T-helper 9 cell (primary cell): ENCODE measurements at regions not wholly inside any gene's neighbourhood (a gene's known extent, or its start where the extent isn't known, plus 50 kb on each side); places are given as distances from the start of the nearest gene placed in this dataset.

Experiments used
- DNase-seq: peaks from one replicate; pipeline ENCODE4 v3.0.0-alpha.2; 2020

DNA sequence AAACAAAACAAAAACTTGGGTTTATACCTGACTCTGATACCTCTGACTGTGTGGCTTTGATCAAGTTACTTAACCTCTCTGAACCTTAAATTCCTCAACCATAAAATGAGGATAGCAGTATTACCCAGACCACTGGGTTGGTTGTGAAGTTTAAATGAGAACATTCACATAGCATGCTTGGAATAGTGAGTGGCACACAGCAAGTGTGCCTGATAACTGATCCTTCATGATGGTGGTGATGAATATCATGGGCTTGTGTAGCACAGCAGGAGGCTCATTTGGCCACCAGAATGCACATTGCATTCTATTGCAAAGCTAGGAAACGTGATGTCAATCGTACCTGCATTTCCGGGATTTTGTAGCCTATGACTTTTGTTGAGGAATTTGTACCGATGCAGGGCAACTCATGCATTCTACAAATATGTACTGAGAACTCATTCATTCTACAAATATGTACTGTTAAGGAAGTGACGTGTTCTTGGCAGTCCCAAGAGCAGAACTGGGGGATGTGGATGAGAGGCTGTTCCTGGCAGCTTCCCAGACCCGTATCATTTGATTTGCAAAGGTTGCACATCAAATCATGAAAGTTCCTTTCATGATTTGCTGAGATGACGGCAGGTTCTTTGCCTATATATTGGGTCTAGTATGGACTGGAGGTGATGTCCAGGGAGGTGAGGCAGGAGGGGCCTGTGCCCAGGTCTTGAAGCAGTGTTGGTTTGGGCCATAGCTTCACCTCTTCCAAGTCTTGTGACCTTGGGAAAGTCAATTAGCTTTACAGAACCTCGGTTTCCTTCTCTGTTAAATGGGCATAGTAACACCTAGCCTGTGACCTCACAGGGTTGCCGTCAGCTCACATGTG is 94.6 kb upstream of the SMNDC1 start:
- no peak for DNase-seq

DNA sequence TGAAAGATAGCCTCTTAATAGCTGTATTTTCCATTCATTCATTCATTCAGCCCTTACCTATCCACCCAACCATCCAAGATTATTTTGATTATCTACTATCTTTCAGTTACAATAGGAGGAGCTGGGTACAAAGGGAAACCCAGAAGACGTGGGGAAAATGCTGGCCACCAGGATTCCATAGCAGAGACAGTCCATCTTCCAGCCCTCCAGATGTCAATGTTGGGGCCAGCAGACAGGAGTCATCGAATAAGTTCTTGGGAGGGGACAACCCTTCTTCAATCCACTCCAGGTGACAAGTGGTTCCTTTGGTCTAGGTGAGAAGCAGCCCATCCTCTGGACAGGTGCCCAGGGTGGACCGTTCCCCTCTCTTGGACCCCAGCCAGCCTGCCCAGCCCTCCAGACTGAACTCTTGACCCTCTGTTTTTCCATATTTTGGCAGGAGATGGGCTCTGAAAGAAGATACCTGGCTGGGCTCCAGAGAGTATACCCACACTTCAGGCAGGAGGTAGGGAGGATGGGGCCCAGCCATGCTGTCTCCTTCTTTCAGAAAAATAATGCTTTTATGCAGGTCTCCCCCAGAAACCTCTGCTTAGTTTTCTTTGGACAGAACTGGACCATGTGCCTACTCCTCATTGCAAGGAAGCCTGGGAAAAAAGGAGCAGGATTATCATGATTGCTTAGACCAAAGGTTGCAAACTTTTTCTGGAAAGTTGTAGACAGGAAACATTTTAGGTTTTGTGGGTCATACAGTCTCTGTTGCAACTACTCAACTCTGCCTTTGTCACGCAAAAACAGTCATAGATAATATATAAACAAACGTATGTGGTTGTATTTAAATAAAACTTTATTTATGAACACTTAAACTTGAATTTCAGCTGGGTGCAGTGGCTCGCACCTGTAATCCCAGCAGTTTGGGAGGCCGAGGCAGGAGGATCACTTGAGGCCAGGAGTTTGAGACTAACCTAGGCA is 95.5 kb upstream of the SMNDC1 start:
- DNase-seq: no peak

DNA sequence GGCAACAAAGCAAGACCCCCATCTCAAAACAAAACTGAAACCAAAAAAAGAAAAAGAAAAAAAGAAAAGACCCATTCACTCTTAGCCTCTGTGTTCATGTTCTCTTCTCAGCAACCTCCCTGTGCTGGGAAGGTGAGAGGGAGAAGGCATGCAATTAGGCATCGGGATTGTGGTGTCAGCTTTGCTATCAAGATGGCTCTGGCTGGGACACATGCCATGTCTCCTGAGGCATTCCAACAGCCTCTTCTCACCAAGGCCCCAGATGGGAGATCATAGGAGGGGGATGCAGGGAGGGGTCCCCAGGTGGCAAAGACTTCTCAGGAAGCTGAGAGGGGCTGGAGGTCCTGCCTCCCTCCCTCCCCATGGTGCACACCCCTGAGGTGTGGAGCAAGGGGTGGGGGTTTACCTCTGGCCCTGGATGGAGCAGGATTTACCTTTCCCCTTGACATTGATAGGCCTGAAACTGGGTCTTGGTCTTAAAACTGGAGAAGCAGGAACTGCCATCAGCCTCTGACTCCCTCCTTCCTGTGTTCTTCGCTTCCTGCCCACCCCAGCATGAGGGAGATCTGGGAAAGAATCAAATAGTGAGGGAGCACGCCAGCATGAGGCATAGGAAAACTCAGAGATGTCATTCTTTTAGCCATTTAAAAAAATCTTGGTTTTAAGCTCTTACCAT is 96.2 kb upstream of the DUSP5 start:
- no peak for DNase-seq

DNA sequence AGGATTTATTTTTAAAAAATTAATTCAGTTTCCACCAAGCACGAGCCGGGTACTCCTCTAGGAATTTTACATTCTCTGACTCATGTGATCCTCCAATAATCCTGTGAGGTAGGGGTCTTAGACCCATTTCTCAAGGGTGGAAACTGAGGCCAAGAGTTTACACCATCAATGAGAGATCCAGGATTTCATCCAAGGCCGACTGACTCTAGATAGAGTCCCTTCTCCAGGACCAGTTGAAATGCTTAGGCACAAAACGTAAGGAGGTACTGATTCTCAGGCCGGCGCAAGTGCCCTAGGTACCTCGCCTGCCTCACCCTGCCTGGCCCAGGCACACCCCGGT is 95.7 kb upstream of the DUSP5 start:
- DNase-seq: no peak

DNA sequence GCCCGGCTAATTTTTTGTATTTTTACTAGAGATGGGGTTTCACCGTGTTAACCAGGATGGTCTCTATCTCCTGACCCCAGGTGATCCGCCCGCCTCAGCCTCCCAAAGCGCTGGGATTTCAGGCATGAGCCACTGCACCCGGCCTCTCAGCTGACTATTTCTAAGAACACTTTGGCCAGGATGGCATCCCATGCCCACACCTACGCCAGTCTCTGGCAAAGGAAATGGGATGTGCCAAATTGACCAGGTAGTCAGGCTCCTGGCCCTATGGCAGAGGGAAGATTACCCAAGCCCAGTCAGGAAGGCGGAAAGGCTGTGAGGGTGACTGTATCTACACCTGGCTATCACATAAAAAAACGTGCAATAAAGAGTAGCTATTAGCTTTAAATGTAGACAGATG is 94.1 kb upstream of the DUSP5 start:
- DNase-seq: no peak

DNA sequence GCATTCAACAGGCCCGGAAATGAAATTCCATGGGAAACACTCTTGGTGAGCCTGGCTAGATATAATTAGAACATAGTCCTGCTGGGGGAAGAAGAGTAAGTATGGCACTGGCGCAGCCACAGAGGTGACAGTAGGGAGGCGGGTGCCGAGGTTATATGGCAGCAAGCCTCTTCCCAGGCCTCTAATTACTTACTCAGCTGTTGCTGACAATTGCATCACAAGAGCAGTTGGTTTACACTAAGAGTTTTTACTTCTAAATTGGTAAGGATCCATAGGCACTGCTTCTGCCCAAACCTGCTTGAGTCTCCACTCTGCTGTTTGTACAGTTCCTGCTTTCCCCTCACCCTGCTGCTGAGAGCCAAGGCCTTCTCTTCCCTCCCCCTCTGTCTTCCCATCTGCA is 93.3 kb upstream of the DUSP5 start:
- no peak for DNase-seq

DNA sequence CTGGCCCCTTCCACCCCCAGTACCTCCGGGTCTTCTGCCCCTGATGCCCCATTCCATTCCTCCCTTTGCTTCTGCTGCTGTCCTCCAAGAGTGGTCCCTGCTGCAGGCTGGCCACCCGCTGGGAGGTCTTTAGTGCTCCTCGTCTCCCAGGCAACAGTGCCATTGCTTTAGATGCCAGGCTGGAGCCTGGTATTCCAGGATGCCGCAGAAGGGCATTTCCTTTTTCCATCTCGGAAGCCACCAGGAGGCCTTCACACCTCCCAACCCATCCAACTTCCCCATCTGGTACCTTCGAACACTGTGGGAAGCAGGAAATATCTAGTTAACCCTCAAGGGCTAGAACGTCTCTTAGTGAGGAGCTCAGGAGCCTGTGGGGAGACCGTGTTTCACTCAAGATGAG is 92.9 kb upstream of the DUSP5 start:
- DNase-seq: no peak

DNA sequence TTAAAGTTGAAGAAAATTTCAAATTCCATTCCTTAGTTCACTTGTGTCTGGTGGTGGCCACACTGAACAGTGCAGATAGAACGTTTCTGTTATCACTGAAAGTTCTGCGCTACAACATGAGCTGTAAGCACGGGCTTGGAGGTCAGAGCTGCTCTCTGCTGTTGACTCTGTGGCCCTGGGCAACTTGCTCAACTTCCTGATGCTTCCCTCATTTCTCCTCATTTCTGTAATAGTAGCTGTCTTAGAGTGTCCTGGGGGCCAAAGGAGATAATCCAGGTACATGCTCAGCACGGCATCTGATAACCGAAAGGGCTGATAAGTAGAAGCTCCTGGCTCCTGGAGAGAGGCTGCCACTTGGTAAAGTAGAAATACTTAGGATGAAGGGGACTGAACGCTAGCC is 92.3 kb upstream of the DUSP5 start:
- DNase-seq: no peak

DNA sequence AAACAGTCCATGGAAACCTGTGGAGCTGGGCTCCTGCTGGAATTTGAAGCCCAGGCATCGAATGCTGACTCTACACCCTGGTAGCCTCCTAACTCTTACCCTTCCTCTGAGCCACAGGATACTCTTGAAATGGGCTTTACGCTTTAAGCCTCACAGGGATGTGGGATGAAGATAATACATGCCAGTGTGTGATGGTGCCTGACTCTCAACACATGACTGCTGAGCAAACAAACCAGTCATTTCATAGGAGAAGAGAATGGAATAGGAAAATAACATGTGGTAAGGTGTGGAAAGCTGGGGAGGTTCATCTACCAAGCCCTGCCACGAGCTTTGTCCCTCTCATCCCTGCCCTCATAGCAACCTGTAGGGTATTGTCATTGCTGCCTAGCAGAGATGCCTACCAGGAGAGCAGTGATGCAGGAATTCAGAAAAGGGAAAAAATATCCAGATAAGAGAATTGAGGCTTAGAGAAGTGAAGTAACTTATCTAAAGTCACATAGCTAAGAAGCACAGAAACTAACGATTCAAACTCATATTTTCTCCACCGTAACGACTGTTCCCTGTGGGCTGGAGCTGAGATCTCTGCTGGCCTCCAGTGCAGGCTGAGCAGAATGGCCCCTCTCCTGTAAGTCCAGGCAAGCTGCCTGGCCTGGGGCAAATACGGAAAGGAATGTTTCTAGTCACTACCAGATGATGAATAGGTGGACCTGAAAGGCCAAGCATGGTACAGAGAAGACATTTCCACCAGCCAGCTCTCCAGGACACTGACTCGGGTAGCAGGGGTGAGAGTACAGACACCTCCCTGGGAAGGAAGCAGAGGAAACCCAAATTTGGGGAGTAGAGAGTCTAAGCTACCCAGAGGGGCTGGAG is 90.2 kb upstream of the DUSP5 start:
- no peak for DNase-seq

DNA sequence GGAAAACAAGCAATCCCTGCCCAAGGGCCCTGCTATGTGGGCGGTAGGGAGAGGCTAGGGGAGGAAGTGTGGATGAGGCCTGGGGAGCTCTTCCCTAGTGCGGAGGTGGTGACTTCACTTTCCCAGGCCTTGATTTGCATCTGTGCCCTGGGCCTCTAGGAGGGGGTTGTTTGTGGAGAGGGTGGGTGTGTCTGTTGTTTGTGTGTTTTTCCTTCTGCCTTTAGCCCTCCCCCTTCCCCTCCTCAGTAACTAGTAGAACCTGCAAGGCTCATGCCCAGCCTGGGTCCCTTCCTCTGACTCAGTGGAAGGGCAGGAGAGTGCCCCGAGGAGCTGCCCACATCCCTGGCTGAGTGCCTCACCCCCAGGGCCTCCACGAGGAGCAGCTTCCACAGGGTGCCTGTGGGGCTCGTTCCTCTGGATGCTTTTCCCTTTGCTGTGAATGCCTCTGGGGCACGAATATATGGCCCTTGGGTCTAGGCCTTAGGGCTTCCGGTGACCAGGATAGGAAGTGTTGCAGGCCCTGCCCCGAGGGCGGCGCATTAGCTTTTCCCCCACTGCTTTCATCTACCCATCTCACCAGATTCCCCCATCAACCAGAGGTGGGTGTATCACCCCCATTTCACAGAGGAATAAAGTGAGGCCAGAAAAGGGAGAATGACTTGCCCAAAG is 89.4 kb upstream of the DUSP5 start:
- no peak for DNase-seq

DNA sequence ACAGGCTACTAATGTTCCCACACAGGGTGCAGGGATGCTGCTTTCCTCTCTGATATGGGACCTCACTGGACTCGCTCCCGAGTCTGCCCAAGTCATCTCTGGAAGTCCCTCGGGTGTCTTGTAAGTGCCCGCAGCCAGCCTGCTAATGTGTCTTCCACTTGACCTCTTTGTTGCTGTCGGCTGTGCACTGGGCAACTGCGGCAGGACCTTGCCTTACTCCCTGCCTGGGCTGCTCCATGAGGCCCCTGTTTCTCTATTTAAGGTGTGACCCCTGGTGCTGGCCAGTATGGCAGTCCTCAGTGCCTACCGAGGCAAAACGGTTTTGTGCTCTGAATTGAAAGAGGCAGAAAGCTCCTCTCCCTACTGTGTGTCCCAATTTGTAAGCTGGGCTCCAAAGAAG is 88.8 kb upstream of the DUSP5 start:
- no peak for DNase-seq

DNA sequence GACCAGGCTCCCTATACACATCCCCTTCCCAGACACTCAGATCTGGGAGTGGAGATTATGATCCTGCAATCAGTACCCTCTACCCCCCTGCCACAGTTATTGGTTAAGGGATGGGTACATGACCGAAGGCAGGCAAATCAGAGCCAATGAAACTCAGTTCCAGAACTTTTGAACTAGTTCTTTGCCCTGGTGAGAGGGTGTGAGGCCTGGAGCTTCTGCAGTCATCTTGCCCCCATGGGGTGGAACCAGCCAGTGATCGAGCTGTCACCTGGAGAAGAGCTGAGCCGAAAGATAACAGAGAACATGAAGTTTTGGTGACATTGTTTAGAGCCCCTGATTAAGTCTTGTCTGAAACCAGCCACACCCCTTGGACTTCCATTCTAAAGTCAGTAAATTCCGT is 88.2 kb upstream of the DUSP5 start:
- no peak for DNase-seq

DNA sequence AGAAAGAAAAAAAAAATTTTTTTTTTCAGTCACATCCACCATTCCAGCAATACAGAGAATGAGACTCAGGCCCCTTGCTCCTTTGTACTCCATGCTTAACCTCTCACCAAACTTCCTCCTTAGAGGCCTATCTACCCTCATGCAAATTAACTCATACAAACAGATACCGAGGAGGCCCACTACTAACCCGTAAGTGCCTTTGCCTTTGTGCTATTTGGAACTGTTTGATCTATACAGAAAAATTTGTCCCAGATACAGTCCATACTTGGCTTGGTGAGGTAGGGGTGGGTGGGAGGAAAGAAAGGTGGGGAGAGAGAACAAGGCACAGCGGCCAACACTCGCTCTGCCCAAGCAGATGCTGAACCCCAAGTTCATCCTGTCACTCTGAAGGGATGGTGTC is 87.8 kb upstream of the DUSP5 start:
- DNase-seq: no peak

DNA sequence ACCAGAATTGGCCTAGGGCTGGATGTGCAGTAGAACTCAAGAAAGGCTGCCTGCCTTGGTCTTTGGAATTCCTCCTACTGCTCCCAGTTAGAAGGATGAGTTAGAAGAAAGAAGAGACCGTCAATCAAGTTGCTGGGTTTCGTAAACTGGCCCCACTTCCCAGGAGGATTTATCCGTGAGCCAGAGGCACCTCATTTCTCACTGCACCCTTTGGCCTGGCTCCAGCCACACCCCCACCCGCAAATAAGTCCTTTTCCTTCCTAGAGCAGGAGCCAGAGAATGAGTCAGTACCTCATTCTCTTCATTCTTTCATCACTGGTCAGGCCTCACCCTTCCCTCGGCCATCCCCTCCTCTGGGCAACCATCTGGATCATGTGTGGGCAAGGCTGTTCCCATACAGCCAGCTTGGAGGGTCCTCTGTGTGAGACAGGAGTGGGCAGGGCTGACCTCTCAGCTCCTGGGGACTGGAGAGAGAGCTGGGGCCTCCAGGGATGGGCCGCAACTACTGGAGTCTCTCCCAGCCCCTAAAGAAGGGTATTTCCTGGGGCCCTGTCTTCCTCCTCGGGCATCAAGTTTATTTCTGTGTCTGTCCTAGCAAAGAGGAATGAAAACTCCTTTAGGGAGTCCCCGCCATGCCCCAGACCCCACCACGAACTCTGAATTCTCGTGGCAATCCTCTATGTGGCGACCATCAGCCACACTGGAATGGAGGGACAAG is 87.2 kb upstream of the DUSP5 start:
- no peak for DNase-seq

DNA sequence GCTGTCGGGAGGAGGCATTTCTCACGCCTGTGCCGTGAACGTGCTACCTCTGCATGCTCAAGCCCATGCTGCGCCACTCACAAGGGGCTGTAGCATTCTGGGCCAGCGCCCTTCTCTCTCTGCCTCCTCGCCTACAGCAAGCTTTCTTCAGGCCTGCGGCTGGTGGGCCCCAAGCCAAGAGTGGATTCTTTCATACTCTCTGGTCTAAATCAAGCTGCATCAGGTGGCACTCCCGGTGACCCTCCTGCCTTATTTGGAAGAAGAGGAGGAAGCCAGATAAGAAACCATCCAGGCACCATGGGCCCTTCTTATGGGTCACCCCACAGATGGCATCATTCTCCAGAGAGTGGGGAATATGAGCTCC is 86.7 kb upstream of the DUSP5 start:
- DNase-seq: no peak

DNA sequence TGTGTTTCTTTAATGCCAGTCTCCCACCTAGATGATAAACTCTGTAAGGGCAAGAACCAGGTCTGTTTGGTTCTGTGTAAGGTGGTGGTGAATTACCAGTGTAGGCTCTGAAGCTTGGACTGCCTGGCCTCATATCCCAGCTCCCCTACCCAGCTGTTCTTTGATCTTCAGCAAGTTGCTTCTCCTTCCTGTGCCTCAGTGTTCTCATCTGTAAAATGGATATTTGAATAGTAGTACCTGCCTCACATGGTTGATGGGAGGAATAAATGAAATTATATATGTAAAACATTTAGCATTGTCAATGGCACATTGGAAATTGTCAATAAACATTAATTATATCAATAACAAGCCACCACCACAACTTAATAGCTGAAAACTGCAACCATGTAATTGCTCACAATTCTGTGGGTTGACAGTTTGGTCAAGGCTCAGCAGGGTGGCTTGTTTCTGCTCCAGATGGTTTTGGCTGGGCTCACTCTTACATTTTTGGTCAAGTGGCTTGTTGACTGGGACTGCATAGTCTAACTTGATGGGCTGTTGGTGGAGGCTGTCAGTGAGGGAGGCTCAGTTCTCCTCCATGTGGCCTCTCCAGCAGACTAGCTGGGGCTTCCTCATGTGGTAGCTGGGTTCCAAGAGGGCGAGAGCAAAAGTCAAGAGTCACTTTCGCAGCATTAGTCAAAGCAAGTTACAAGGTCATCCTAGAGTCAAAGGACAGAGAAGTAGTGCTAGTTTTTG is 84.5 kb upstream of the DUSP5 start:
- no peak for DNase-seq

DNA sequence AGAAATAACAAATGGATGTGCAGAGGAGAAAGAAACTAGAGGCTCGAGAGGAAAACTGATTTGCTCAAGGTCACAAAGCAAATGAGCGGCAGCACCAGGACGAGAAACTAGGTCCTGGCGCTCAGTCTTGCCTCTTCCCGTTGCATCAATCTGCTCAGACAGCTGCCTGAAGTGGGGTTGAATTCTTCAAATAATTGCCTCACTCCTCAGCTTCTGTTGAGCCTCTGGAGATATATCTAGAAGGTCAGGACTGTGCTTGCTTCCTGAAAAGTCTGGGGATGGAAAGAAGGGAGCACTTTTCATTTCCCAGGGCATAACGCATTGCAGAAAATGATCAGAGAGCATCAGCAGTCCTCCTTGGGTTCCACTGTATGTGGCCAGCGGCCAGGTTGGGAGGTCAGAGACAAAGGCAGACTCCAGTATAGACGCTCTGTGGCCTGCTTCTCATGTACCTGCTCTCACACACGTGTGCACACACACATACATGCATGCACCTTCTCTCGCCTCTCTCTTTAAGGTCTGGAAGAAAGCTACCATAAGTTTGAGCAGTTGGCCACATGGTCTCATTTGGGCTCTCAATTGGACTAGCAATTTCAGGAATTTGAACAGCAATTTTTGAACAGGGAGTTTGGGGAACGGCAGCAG is 83.7 kb upstream of the DUSP5 start:
- DNase-seq: peak; percentile 7

DNA sequence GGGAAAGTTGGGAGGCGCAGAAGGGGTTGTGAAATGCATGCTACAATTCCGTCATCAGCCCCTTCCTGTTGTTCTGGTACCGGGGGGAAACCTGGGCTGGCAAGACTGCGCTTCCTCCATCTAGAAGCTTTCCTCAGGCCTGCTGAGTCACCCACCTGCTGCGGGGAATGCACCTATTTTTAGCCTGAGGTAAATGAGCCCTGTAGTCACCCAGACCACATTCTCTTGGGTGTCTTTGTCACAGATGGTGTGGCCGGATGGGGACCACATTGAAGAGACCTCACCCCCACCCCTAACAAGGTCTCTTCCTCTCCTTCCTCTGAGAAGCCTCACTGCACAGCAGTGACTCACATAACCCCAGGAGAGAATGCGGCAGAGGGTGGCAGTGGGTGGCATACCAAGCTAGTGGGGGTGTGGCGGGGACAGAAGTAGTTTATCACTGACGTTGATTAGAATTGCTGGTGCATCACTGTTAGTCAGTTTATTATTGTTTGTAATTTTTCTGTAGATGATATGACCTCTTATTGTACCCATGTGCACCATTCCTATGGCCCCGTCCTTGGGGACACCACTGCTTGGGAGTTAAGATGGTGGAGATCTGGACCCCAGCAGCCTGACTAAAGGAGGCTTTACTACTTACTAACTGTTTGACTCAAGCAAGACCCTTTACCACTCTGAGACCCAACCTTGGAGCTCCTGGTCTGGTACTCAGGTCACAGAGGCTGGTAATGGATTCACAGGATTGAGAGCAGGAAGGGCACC is 83.0 kb upstream of the DUSP5 start:
- peak; percentile 77 for DNase-seq

DNA sequence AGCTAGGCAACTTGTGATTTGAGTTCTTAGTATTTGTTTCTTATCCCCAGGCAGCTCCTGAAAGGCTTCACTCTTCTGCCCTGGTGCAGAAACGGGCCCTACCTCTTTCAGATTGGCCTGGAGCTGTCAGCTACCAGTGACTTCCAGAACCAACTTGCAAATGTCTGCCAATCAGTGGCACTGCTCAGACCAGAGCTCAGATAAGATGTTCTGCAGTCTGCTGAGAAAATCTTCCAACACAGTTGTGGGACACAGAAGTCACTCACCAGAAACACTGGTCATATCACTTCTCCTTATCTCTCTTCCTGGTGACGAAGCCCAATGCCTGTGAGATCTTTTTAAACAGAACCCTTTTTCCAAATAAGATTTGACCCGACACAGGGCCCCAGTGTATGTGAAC is 81.9 kb upstream of the DUSP5 start:
- DNase-seq: no peak
